H1 (cell line): ENCODE measurements at regions not wholly inside any gene's neighbourhood (a gene's known extent, or its start where the extent isn't known, plus 50 kb on each side); places are given as distances from the start of the nearest gene placed in this dataset.

Experiments
- CTCF ChIA-PET: fragments of 300-600 bp; sonication (Branson Sonifier 250); formaldehyde crosslinking; loops from one replicate; lab custom pipeline; 2021; ENCODE audit not compliant: partially characterized antibody; lab: Charles Lee
- POLR2A ChIA-PET: fragments of 300-600 bp; sonication (Branson Sonifier 250); formaldehyde crosslinking; loops from one replicate; lab custom pipeline; 2021; ENCODE audit warnings: inconsistent platforms; ENCODE audit not compliant: partially characterized antibody; lab: Charles Lee
- DNase-seq, 2 experiments: peaks; one replicate each; pipeline versions ENCODE4 v3.0.0 to v3.0.0-alpha.2; 2010 to 2022; ENCODE audit warnings: low spot score in 2 of 2, low read depth in 1 of 2, mixed read lengths in 1 of 2
- FAIRE-seq: peaks from 2 replicates; lab custom pipeline; 2011; peaks lifted over from hg19 to GRCh38; lab: Jason Lieb, UNC
- H2AFZ ChIP-seq: 2 replicates; pipeline ENCODE4 v1.8.1; 2012; ENCODE audit warnings: low read length, inconsistent platforms
- H2AK5ac ChIP-seq: 2 replicates; pipeline ENCODE4 v1.6.1; 2013; ENCODE audit warnings: low read depth, low read length
- H2BK120ac ChIP-seq: replicated peaks from 2 replicates; pipeline ENCODE3; 2013; ENCODE audit warnings: low read depth, low read length, inconsistent platforms
- H2BK12ac ChIP-seq: 2 replicates; pipeline ENCODE4 v1.6.1; 2013; ENCODE audit warnings: low read depth, low read length
- H2BK15ac ChIP-seq: 2 replicates; pipeline ENCODE4 v1.6.1; 2013; ENCODE audit warnings: low read length
- H2BK20ac ChIP-seq: 2 replicates; pipeline ENCODE4 v1.6.1; 2013; ENCODE audit warnings: low read length
- H2BK5ac ChIP-seq: 2 replicates; pipeline ENCODE4 v1.6.1; 2013; ENCODE audit warnings: low read depth, low read length
- H3K14ac ChIP-seq: 2 replicates; pipeline ENCODE4 v1.6.1; 2013; ENCODE audit warnings: inconsistent platforms; ENCODE audit not compliant: insufficient read length
- H3K18ac ChIP-seq: 2 replicates; pipeline ENCODE4 v1.6.1; 2013; ENCODE audit warnings: low read length; ENCODE audit errors: extremely low read depth
- H3K23ac ChIP-seq: 2 replicates; pipeline ENCODE4 v1.6.1; 2013; ENCODE audit warnings: inconsistent platforms; ENCODE audit not compliant: insufficient read length
- H3K23me2 ChIP-seq: 2 replicates; pipeline ENCODE4 v1.6.1; 2013; ENCODE audit warnings: low read depth, low read length
- H3K27ac ChIP-seq: 2 replicates; pipeline ENCODE4 v1.6.1; 2011; ENCODE audit warnings: low read depth, low read length, inconsistent platforms
- H3K27me3 ChIP-seq, 4 experiments: replicated peaks in 1 of 4; 1 replicate in 1 of 4; 2 replicates in 3 of 4; pipeline versions ENCODE4 v1.6.1 to v1.8.1; 2011 to 2013; ENCODE audit warnings: low read length in 3 of 4, mild to moderate bottlenecking in 3 of 4, inconsistent platforms in 2 of 4, mixed read lengths in 2 of 4, moderate library complexity in 1 of 4; ENCODE audit not compliant: control insufficient read depth in 3 of 4, insufficient read depth in 3 of 4; ENCODE audit errors: extremely low read depth in 1 of 4
- H3K36me3 ChIP-seq, 4 experiments: 2 replicates each; pipeline versions ENCODE4 v1.6.1 to v1.8.1; 2011 to 2013; ENCODE audit warnings: mild to moderate bottlenecking in 4 of 4, low read length in 3 of 4, moderate library complexity in 2 of 4, control low read depth in 1 of 4, inconsistent platforms in 1 of 4; ENCODE audit not compliant: insufficient read depth in 4 of 4, control insufficient read depth in 2 of 4
- H3K4ac ChIP-seq: replicated peaks from 2 replicates; pipeline ENCODE3; 2013; ENCODE audit warnings: low read length, low read depth, mixed read lengths, inconsistent platforms; ENCODE audit not compliant: insufficient read length
- H3K4me1 ChIP-seq, 4 experiments: replicated peaks in 1 of 4; 1 replicate in 1 of 4; 2 replicates in 3 of 4; pipeline versions ENCODE4 v1.6.1 to v1.8.1; 2011 to 2013; ENCODE audit warnings: low read length in 3 of 4, inconsistent platforms in 2 of 4, mixed read lengths in 1 of 4; ENCODE audit not compliant: insufficient read depth in 4 of 4, control insufficient read depth in 3 of 4
- H3K4me2 ChIP-seq, 2 experiments: 2 replicates each; pipeline versions ENCODE4 v1.6.1 to v1.8.1; 2011 to 2013; ENCODE audit warnings: low read depth in 2 of 2, low read length in 2 of 2, control low read depth in 1 of 2, inconsistent platforms in 1 of 2, mild to moderate bottlenecking in 1 of 2; ENCODE audit not compliant: insufficient read depth in 1 of 2
- H3K4me3 ChIP-seq, 4 experiments: fragments of 200-600, 300-600 bp in 1 of 4; sonication (generic), shearing (Covaris generic), sonication (Bioruptor Twin) in 1 of 4; 2 replicates each; pipeline versions ENCODE4 v1.5.1 to v1.8.1; 2011 to 2016; ENCODE audit warnings: low read length in 4 of 4, low read depth in 3 of 4, control low read depth in 2 of 4, inconsistent platforms in 2 of 4, mild to moderate bottlenecking in 2 of 4, mixed read lengths in 1 of 4, moderate library complexity in 1 of 4; ENCODE audit not compliant: insufficient read depth in 2 of 4; ENCODE audit errors: extremely low read depth in 1 of 4
- H3K56ac ChIP-seq: replicated peaks from 2 replicates; pipeline ENCODE3; 2013; ENCODE audit warnings: low read depth, mild to moderate bottlenecking, mixed read lengths, low read length, inconsistent platforms; ENCODE audit not compliant: insufficient read length
- H3K79me1 ChIP-seq: 2 replicates; pipeline ENCODE4 v1.6.1; 2013; ENCODE audit warnings: low read depth, low read length, control low read depth
- H3K79me2 ChIP-seq, 2 experiments: 2 replicates each; pipeline versions ENCODE4 v1.6.1 to v1.8.1; 2012 to 2013; ENCODE audit warnings: low read length in 2 of 2, mild to moderate bottlenecking in 2 of 2, inconsistent platforms in 1 of 2; ENCODE audit not compliant: insufficient read depth in 2 of 2, control insufficient read depth in 1 of 2
- H3K9ac ChIP-seq, 4 experiments: replicated peaks in 1 of 4; 1 replicate in 1 of 4; 2 replicates in 3 of 4; pipeline versions ENCODE4 v1.6.1 to v1.8.1; 2011 to 2013; ENCODE audit warnings: low read depth in 3 of 4, low read length in 3 of 4, control low read depth in 2 of 4, mild to moderate bottlenecking in 2 of 4, moderate library complexity in 2 of 4, inconsistent platforms in 1 of 4; ENCODE audit errors: extremely low read depth in 1 of 4
- H3K9me3 ChIP-seq, 2 experiments: 2 replicates each; pipeline versions ENCODE4 v1.6.1 to v1.8.1; 2012 to 2013; ENCODE audit warnings: mild to moderate bottlenecking in 2 of 2, moderate library complexity in 2 of 2, control low read depth in 1 of 2, inconsistent platforms in 1 of 2, low read depth in 1 of 2, low read length in 1 of 2, mixed read lengths in 1 of 2; ENCODE audit not compliant: insufficient read depth in 2 of 2
- H4K20me1 ChIP-seq, 2 experiments: replicated peaks in 1 of 2; 2 replicates each; pipeline versions ENCODE3 to v1.8.1; 2011 to 2013; ENCODE audit warnings: inconsistent platforms in 2 of 2, low read length in 2 of 2, mild to moderate bottlenecking in 1 of 2; ENCODE audit not compliant: insufficient read depth in 2 of 2, control insufficient read depth in 1 of 2
- H4K5ac ChIP-seq: 2 replicates; pipeline ENCODE4 v1.6.1; 2013; ENCODE audit warnings: low read length, low read depth, mixed read lengths, inconsistent platforms; ENCODE audit not compliant: insufficient read length
- H4K8ac ChIP-seq: 2 replicates; pipeline ENCODE4 v1.8.0; 2013; ENCODE audit warnings: mild to moderate bottlenecking, moderate library complexity, low read length, inconsistent platforms; ENCODE audit not compliant: insufficient read depth; ENCODE audit errors: extremely low read depth
- H4K91ac ChIP-seq: replicated peaks from 2 replicates; pipeline ENCODE3; 2013; ENCODE audit warnings: low read length, mixed read lengths, inconsistent platforms; ENCODE audit not compliant: insufficient read length
- CREB1 ChIP-seq: IDR thresholded peaks from 2 replicates; pipeline ENCODE4 v1.6.1; 2012; ENCODE audit warnings: inconsistent platforms
- EGR1 ChIP-seq: IDR thresholded peaks from 2 replicates; pipeline ENCODE4 v1.6.1; 2011; ENCODE audit warnings: low read depth, low read length, borderline replicate concordance
- GTF2F1 ChIP-seq: IDR thresholded peaks from 2 replicates; pipeline ENCODE4 v1.6.1; 2012; ENCODE audit warnings: low read depth, low read length, improper control_type of control experiment, borderline replicate concordance
- MAX ChIP-seq: IDR thresholded peaks from 2 replicates; pipeline ENCODE4 v1.6.1; 2012; ENCODE audit warnings: inconsistent platforms
- SP1 ChIP-seq: IDR thresholded peaks from 2 replicates; pipeline ENCODE4 v1.6.1; 2011; ENCODE audit warnings: low read depth, low read length
- WGBS, 2 experiments: shearing (Covaris generic) in 1 of 2; methylation state at CpG; one replicate each; pipeline versions ENCODE4 v1.1.6 to v1.1.7; 2013 to 2015; ENCODE audit warnings: low lambda C conversion rate in 2 of 2, mixed read lengths in 2 of 2, inconsistent platforms in 1 of 2, low coverage in 1 of 2, missing lambda C conversion rate in 1 of 2; ENCODE audit not compliant: insufficient replicate concordance in 2 of 2, insufficient coverage in 1 of 2, insufficient read length in 1 of 2; ENCODE audit errors: extremely low coverage in 1 of 2, missing lambda C conversion rate in 1 of 2; 5-methylcytosine and 5-hydroxymethylcytosine counted together

GRCh38 chr6:27694547-27694874 is 217.7 kb downstream of the OR2B2 start:
- Histone ChIP-seq H4K20me1 (peaks cover 0 to 2% of the 10 kb centered on the region in 2 experiments), H3K27ac (no peak overlapping the region), H3K56ac (no peak overlapping the region), H3K27me3 (no peaks in the 10 kb centered on the region), H3K79me1 (no peaks in the 10 kb centered on the region; the same call in 1 of the 2 replicates), H3K23me2 (no peaks in the 10 kb centered on the region), H3K14ac (no peak overlapping the region), H2AFZ (peak overlapping the region; percentile 95; the same call in 1 of the 2 replicates), H3K23ac (no peak overlapping the region), H2AK5ac (no peak overlapping the region), H4K8ac (no peak overlapping the region), H2BK120ac (no peak overlapping the region), H4K91ac (no peak overlapping the region), H3K36me3 (no peaks in the 10 kb centered on the region), H3K9me3 (no peaks in the 10 kb centered on the region), H4K5ac (no peak overlapping the region), H2BK15ac (no peak overlapping the region), H3K4me3 (peak overlapping the region; percentile 66 to 98 (median 94)), H3K4ac (no peak overlapping the region), H3K4me1 (peaks cover 0 to 4% (median 0%) of the 10 kb centered on the region in 4 experiments; a peak in 3 of 7 replicates), H3K18ac (no peak overlapping the region), H2BK20ac (no peak overlapping the region), H3K9ac (peak overlapping the region; percentile 66 to 77 (median 70)), H2BK5ac (peak overlapping the region; percentile 41; the same call in 1 of the 2 replicates), H2BK12ac (no peak overlapping the region), H3K4me2 (peak overlapping the region; percentile 70 to 79), H3K79me2 (peaks cover 0 to 16% of the 10 kb centered on the region in 2 experiments; a peak in 3 of 4 replicates)
- TF ChIP-seq SP1 (no peak), CREB1 (no peak), GTF2F1 (no peak), MAX (no peak), EGR1 (no peak)
- no peak for FAIRE-seq
- ChIA-PET POLR2A (interaction anchor here (0.5 to 1.3 kb wide), 4 partner anchors 10 to 198 kb away, joined by 3 to 4 read pairs (median 3); a partner anchor contains a TSS), CTCF (interaction anchor here (2.5 kb wide), 1 partner anchor 78 kb away, joined by 6 read pairs; no protein-coding TSS in a partner anchor)
- DNase-seq, result no peak
- WGBS, 2 experiments, result 31% methylated on average over 7 of the region's 7 CpGs; no CpG with 5 or more reads in 1 of the 2 experiments
